ENCODE measurements at regions not wholly inside any gene's neighbourhood (a gene's known extent, or its start where the extent isn't known, plus 50 kb on each side); places are given as distances from the start of the nearest gene placed in this dataset.

DNA sequence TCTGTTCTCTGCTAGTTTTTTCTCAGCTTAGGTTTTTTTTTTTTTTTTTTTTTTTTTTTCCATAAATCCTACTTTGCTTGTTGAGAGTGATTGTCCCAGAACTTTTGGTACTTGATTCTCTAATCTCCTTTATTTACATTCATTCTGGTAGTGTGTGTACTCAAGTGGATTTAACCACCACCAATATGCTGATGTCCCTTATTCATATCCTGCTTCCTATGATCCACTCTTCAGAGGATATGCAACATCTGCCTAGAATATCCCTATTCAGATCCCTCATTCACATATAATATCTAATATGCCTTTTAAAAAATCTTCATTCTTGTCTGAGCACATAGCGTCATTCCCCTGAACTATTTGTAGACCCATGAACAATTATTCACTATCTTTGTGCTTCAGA lies 342.9 kb downstream of the VGLL3 start (continued):
- TF ChIP-seq JUN (IDR thresholded peaks at IDR 0.05), result no peak
- no peak for TF ChIP-seq CEBPB (IDR thresholded peaks at IDR 0.05)
- TF ChIP-seq, protein P1, sequence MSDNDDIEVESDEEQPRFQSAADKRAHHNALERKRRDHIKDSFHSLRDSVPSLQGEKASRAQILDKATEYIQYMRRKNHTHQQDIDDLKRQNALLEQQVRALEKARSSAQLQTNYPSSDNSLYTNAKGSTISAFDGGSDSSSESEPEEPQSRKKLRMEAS (IDR thresholded peaks at IDR 0.05), result no peak
- no peak for TF ChIP-seq FOXS1 (CRISPR knock-in tag; IDR thresholded peaks at IDR 0.05)
- TF ChIP-seq, protein P2, sequence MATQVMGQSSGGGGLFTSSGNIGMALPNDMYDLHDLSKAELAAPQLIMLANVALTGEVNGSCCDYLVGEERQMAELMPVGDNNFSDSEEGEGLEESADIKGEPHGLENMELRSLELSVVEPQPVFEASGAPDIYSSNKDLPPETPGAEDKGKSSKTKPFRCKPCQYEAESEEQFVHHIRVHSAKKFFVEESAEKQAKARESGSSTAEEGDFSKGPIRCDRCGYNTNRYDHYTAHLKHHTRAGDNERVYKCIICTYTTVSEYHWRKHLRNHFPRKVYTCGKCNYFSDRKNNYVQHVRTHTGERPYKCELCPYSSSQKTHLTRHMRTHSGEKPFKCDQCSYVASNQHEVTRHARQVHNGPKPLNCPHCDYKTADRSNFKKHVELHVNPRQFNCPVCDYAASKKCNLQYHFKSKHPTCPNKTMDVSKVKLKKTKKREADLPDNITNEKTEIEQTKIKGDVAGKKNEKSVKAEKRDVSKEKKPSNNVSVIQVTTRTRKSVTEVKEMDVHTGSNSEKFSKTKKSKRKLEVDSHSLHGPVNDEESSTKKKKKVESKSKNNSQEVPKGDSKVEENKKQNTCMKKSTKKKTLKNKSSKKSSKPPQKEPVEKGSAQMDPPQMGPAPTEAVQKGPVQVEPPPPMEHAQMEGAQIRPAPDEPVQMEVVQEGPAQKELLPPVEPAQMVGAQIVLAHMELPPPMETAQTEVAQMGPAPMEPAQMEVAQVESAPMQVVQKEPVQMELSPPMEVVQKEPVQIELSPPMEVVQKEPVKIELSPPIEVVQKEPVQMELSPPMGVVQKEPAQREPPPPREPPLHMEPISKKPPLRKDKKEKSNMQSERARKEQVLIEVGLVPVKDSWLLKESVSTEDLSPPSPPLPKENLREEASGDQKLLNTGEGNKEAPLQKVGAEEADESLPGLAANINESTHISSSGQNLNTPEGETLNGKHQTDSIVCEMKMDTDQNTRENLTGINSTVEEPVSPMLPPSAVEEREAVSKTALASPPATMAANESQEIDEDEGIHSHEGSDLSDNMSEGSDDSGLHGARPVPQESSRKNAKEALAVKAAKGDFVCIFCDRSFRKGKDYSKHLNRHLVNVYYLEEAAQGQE (IDR thresholded peaks at IDR 0.05), result no peak
- TF ChIP-seq TFCP2L1 (CRISPR knock-in tag; IDR thresholded peaks at IDR 0.05), result no peak

DNA sequence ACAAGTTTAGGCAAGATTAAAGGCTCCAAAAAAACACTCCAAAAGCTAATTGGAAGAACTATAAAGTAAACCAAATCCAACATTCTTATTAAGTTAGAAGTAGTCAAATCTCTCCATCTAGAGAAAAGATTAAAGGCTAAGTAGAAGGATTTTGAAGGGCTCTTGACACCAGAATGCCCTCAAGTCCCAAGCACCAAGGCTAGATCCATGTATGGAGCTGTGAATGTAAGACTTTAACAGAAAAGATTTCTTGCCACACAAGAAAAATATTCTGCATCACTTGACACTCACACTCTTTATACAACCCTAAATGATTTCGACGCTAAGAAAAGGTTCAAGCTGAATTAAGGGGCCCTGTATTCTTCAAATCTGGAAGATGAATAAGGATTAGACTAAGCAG lies 345.2 kb downstream of the VGLL3 start:
- no peaks in the 10 kb centered on the region for H3K9me3 ChIP-seq
- no peak for TF ChIP-seq JUNB (IDR thresholded peaks at IDR 0.05)
- no peak overlapping the region for H3K27ac ChIP-seq
- ChIA-PET CTCF (no interaction called here), POLR2A (no interaction called here)
- H3K4me3 ChIP-seq, result no peak overlapping the region
- DNase-seq (ENCODE audit: low read depth in 1 of 2, low spot score in 1 of 2) (no peak), ATAC-seq (no peak), FAIRE-seq (no peak)
- no peaks in the 10 kb centered on the region for H3K4me1 ChIP-seq
- WGBS (ENCODE audit: missing lambda C conversion rate), result 5% methylated on average over 2 of the region's 2 CpGs
- no peak overlapping the region for H3K4me2 ChIP-seq

DNA sequence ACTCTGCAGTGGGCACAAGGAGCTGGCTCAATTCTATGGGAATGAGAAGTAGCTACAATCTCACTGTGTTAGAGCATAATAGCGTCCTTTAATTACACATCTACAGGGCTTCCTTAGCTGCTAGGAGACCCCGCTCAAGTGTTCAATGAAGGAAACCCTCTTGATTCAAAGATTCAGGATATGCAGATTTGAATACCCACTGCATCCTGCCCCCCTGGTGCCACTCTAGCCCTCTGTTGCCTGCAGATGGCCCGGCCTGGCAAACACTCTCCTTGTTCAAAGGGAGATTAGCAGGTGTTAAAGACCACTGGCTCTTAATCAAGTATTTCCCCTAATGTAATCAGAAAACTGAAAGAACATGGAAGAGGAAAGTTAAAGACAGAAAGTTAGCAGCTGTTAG lies 356.6 kb downstream of the VGLL3 start:
- H3K4me1 ChIP-seq, result no peaks in the 10 kb centered on the region
- no peak for DNase-seq (ENCODE audit: low read depth in 1 of 2, low spot score in 1 of 2)
- no peak for TF ChIP-seq ZFP36 (IDR thresholded peaks at IDR 0.05; ENCODE audit: borderline replicate concordance, partially characterized antibody)
- no peak for TF ChIP-seq HDAC2 (IDR thresholded peaks at IDR 0.05)
- no peak for TF ChIP-seq BHLHE40 (IDR thresholded peaks at IDR 0.05; ENCODE audit: low read depth, low read length)
- no peak for TF ChIP-seq POLR2A (IDR thresholded peaks at IDR 0.05; ENCODE audit: low read length)
- TF ChIP-seq NPAS2 (CRISPR knock-in tag; IDR thresholded peaks at IDR 0.05; ENCODE audit: borderline replicate concordance), result no peak
- no peak for TF ChIP-seq SMC3 (IDR thresholded peaks at IDR 0.05)
- no peak for TF ChIP-seq HOXB5 (CRISPR knock-in tag; IDR thresholded peaks at IDR 0.05)
- TF ChIP-seq JUNB (IDR thresholded peaks at IDR 0.05), result no peak
- TF ChIP-seq, protein P1 (IDR thresholded peaks at IDR 0.05), result no peak
- TF ChIP-seq, protein P3, sequence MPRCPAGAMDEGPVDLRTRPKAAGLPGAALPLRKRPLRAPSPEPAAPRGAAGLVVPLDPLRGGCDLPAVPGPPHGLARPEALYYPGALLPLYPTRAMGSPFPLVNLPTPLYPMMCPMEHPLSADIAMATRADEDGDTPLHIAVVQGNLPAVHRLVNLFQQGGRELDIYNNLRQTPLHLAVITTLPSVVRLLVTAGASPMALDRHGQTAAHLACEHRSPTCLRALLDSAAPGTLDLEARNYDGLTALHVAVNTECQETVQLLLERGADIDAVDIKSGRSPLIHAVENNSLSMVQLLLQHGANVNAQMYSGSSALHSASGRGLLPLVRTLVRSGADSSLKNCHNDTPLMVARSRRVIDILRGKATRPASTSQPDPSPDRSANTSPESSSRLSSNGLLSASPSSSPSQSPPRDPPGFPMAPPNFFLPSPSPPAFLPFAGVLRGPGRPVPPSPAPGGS (IDR thresholded peaks at IDR 0.05), result no peak
- no peak for TF ChIP-seq FOSL2 (IDR thresholded peaks at IDR 0.05)
- TF ChIP-seq FOSL2 (CRISPR knock-in tag; IDR thresholded peaks at IDR 0.05), result no peak
- TF ChIP-seq ZNF302 (CRISPR knock-in tag; IDR thresholded peaks at IDR 0.05), result no peak
- no peak for TF ChIP-seq NFE2L2 (conservative IDR thresholded peaks at IDR 0.05; ENCODE audit: low read length)
- TF ChIP-seq, protein P4, sequence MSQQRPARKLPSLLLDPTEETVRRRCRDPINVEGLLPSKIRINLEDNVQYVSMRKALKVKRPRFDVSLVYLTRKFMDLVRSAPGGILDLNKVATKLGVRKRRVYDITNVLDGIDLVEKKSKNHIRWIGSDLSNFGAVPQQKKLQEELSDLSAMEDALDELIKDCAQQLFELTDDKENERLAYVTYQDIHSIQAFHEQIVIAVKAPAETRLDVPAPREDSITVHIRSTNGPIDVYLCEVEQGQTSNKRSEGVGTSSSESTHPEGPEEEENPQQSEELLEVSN (IDR thresholded peaks at IDR 0.05; ENCODE audit: borderline replicate concordance, low read depth), result no peak
- TF ChIP-seq TP53 (CRISPR knock-in tag; IDR thresholded peaks at IDR 0.05), result no peak
- TF ChIP-seq TFCP2L1 (CRISPR knock-in tag; IDR thresholded peaks at IDR 0.05), result no peak
- TF ChIP-seq KDM1A (IDR thresholded peaks at IDR 0.05; ENCODE audit: low read depth), result no peak
- TF ChIP-seq, protein P5, sequence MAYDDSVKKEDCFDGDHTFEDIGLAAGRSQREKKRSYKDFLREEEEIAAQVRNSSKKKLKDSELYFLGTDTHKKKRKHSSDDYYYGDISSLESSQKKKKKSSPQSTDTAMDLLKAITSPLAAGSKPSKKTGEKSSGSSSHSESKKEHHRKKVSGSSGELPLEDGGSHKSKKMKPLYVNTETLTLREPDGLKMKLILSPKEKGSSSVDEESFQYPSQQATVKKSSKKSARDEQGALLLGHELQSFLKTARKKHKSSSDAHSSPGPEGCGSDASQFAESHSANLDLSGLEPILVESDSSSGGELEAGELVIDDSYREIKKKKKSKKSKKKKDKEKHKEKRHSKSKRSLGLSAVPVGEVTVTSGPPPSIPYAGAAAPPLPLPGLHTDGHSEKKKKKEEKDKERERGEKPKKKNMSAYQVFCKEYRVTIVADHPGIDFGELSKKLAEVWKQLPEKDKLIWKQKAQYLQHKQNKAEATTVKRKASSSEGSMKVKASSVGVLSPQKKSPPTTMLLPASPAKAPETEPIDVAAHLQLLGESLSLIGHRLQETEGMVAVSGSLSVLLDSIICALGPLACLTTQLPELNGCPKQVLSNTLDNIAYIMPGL (CRISPR knock-in tag; IDR thresholded peaks at IDR 0.05; ENCODE audit: borderline replicate concordance), result no peak
- no peak for TF ChIP-seq HOXB13 (CRISPR knock-in tag; IDR thresholded peaks at IDR 0.05; ENCODE audit: low read depth)
- no peak for TF ChIP-seq POLR2AphosphoS2 (conservative IDR thresholded peaks at IDR 0.05; ENCODE audit: low read length)
- WGBS (ENCODE audit: missing lambda C conversion rate), result 16% methylated on average over 3 of the region's 3 CpGs
- H3K4me2 ChIP-seq, result no peak overlapping the region
- H3K4me3 ChIP-seq, result no peak overlapping the region
- H3K27ac ChIP-seq, result no peak overlapping the region
- no peak for ATAC-seq
- POLR2A ChIA-PET, result no interaction called here
- no peak for FAIRE-seq
- no peaks in the 10 kb centered on the region for H3K9me3 ChIP-seq
- CTCF ChIA-PET, result no interaction called here

All from A549 (cell line).